Stomach smooth muscle (tissue), 2 donors: ENCODE measurements at regions not wholly inside any gene's neighbourhood (a gene's known extent, or its start where the extent isn't known, plus 50 kb on each side); places are given as distances from the start of the nearest gene placed in this dataset.
"Not testable (repeated sequence)": the region's sequence is repeated elsewhere in the genome, so short reads cannot be mapped to it uniquely, and the experiment has no call there.

Experiments
- H3K27ac ChIP-seq: one replicate; pipeline ENCODE4 v1.7.0; 2013; ENCODE audit warnings: mild to moderate bottlenecking, low read length, inconsistent platforms
- H3K27me3 ChIP-seq, 2 donors: one replicate each; pipeline ENCODE4 v1.7.0; 2013; ENCODE audit warnings: low read length in 2 of 2; ENCODE audit not compliant: insufficient read depth in 2 of 2, control insufficient read depth in 1 of 2
- H3K36me3 ChIP-seq, 2 donors: one replicate each; pipeline ENCODE4 v1.7.0; 2013; ENCODE audit warnings: low read length in 2 of 2; ENCODE audit not compliant: control insufficient read depth in 2 of 2, insufficient read depth in 2 of 2
- H3K4me1 ChIP-seq: one replicate; pipeline ENCODE4 v1.7.0; 2013; ENCODE audit warnings: low read length; ENCODE audit not compliant: control insufficient read depth, insufficient read depth
- H3K4me3 ChIP-seq, 2 donors: one replicate each; pipeline ENCODE4 v1.7.0; 2013; ENCODE audit warnings: low read length in 2 of 2
- H3K9ac ChIP-seq, 2 donors: one replicate each; pipeline ENCODE4 v1.7.0; 2013; ENCODE audit warnings: low read length in 2 of 2, mild to moderate bottlenecking in 1 of 2
- H3K9me3 ChIP-seq, 2 donors: one replicate each; pipeline ENCODE4 v1.7.0; 2013; ENCODE audit warnings: low read length in 2 of 2; ENCODE audit not compliant: control insufficient read depth in 2 of 2
- donor health status: healthy.
- donor health status: Pancreatic carcinoma.

- Histone ChIP-seq H3K36me3 (no peaks in the 10 kb centered on the region), H3K4me3 (no peak overlapping the region), H3K27me3 (no peaks in the 10 kb centered on the region), H3K9ac (no peak overlapping the region), H3K4me1 (no peaks in the 10 kb centered on the region), H3K27ac (no peak overlapping the region), H3K9me3 (peaks cover 0 to 6% of the 10 kb centered on the region in 2 donors)
Observed at GRCh38 chr15:81939604-81940440, 106.0 kb downstream of the MEX3B start.

GRCh38 chr15:81937189-81937588 lies 108.6 kb downstream of the MEX3B start:
- Histone ChIP-seq H3K36me3 (no peaks in the 10 kb centered on the region), H3K27me3 (no peaks in the 10 kb centered on the region), H3K4me1 (no peaks in the 10 kb centered on the region), H3K4me3 (no peak overlapping the region), H3K27ac (no peak overlapping the region), H3K9ac (no peak overlapping the region), H3K9me3 (peaks cover 0 to 6% of the 10 kb centered on the region in 2 donors)

GRCh38 chr15:81930582-81931369 lies 115.0 kb downstream of the MEX3B start:
- H3K9me3 ChIP-seq, result no peaks in the 10 kb centered on the region
- no peaks in the 10 kb centered on the region for H3K36me3 ChIP-seq
- H3K9ac ChIP-seq, result no peak overlapping the region
- no peaks in the 10 kb centered on the region for H3K27me3 ChIP-seq
- no peak overlapping the region for H3K4me3 ChIP-seq
- H3K4me1 ChIP-seq, result no peaks in the 10 kb centered on the region
- no peak overlapping the region for H3K27ac ChIP-seq

GRCh38 chr15:81929557-81929956 lies 116.3 kb downstream of the MEX3B start:
- no peak overlapping the region for H3K9ac ChIP-seq
- no peaks in the 10 kb centered on the region for H3K4me1 ChIP-seq
- no peaks in the 10 kb centered on the region for H3K9me3 ChIP-seq
- H3K4me3 ChIP-seq, result no peak overlapping the region
- H3K27ac ChIP-seq, result no peak overlapping the region
- no peaks in the 10 kb centered on the region for H3K36me3 ChIP-seq
- H3K27me3 ChIP-seq, result no peaks in the 10 kb centered on the region

- Histone ChIP-seq H3K36me3 (no peaks in the 10 kb centered on the region), H3K4me1 (no peaks in the 10 kb centered on the region), H3K27ac (no peak overlapping the region), H3K27me3 (no peaks in the 10 kb centered on the region), H3K9me3 (no peaks in the 10 kb centered on the region), H3K9ac (no peak overlapping the region), H3K4me3 (no peak overlapping the region)
Observed at GRCh38 chr15:81926981-81927380, 118.8 kb downstream of the MEX3B start.

GRCh38 chr15:81924729-81925128 lies 121.1 kb downstream of the MEX3B start:
- Histone ChIP-seq H3K36me3 (no peaks in the 10 kb centered on the region), H3K27me3 (no peaks in the 10 kb centered on the region), H3K4me1 (no peaks in the 10 kb centered on the region), H3K4me3 (no peak overlapping the region), H3K9me3 (peaks cover 0 to 3% of the 10 kb centered on the region in 2 donors), H3K27ac (no peak overlapping the region), H3K9ac (no peak overlapping the region)

- Histone ChIP-seq H3K4me1 (no peaks in the 10 kb centered on the region), H3K36me3 (no peaks in the 10 kb centered on the region), H3K27ac (no peak overlapping the region), H3K9ac (no peak overlapping the region), H3K27me3 (no peaks in the 10 kb centered on the region), H3K9me3 (peaks cover 2 to 3% of the 10 kb centered on the region in 2 donors), H3K4me3 (no peak overlapping the region)
Observed at GRCh38 chr15:81923561-81924350, 122.1 kb downstream of the MEX3B start.

GRCh38 chr15:81922143-81922542 lies 123.7 kb downstream of the MEX3B start:
- Histone ChIP-seq H3K27me3 (no peaks in the 10 kb centered on the region), H3K9ac (no peak overlapping the region), H3K36me3 (no peaks in the 10 kb centered on the region), H3K9me3 (peaks cover 2 to 3% of the 10 kb centered on the region in 2 donors), H3K27ac (no peak overlapping the region), H3K4me3 (no peak overlapping the region), H3K4me1 (no peaks in the 10 kb centered on the region)

GRCh38 chr15:81921163-81921562 lies 124.7 kb downstream of the MEX3B start:
- no peaks in the 10 kb centered on the region for H3K27me3 ChIP-seq
- H3K4me3 ChIP-seq, result no peak overlapping the region
- no peaks in the 10 kb centered on the region for H3K36me3 ChIP-seq
- H3K27ac ChIP-seq, result no peak overlapping the region
- H3K9me3 ChIP-seq, result peaks cover 2 to 3% of the 10 kb centered on the region in 2 donors
- no peak overlapping the region for H3K9ac ChIP-seq
- no peaks in the 10 kb centered on the region for H3K4me1 ChIP-seq

- H3K9ac ChIP-seq, H3K27ac ChIP-seq, H3K9me3 ChIP-seq, H3K27me3 ChIP-seq, H3K36me3 ChIP-seq, H3K4me3 ChIP-seq: not testable (repeated sequence)
- H3K4me1 ChIP-seq, result peaks cover 14% of the 10 kb centered on the region
Observed at GRCh38 chr15:81918767-81919166, 127.1 kb downstream of the MEX3B start.
